Upper lobe of left lung (tissue), 4 donors: ENCODE measurements at regions not wholly inside any gene's neighbourhood (a gene's known extent, or its start where the extent isn't known, plus 50 kb on each side); places are given as distances from the start of the nearest gene placed in this dataset.

Experiments
- POLR2A ChIP-seq, 4 donors: fragments of 450-650 bp; IDR thresholded peaks; one replicate each; pipeline ENCODE4 v1.5.1; 2016 to 2017; ENCODE audit warnings: antibody characterized with exemption in 4 of 4, mild to moderate bottlenecking in 2 of 4
- POLR2AphosphoS5 ChIP-seq, 2 donors: sonication (generic); formaldehyde crosslinking; IDR thresholded peaks; one replicate each; pipeline ENCODE4 v1.5.1; 2017; ENCODE audit warnings: antibody characterized with exemption in 2 of 2
- TF ChIP-seq, protein P1 (sequence below), 6 experiments: fragments of 450-650 bp in 4 of 6; fragments of 200-600 bp in 2 of 6; sonication (generic) in 2 of 6; IDR thresholded peaks; one replicate each; pipeline ENCODE4 v1.5.1; 2016 to 2019; ENCODE audit warnings: antibody characterized with exemption in 6 of 6

DNA sequence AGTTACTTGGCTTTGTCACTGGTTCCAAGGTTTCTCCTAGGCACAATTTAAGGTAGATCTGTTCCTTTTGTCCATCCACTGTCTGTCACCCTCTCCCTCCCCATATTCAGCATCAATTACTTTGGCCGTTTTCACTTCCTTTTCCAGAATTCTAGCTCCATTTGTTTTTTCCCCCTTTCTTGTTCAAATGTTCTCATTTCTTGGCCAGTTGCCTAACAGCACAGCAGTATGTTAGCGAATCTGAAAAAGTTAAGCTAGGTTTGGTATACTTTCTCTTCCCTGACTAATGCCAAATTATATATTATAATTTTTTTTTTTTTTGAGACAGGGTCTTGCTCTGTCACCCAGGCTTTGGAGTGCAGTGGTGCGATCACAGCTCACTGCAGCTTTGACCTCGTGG, 409.1 kb upstream of the TEX13C start:
- TF ChIP-seq, protein P1, sequence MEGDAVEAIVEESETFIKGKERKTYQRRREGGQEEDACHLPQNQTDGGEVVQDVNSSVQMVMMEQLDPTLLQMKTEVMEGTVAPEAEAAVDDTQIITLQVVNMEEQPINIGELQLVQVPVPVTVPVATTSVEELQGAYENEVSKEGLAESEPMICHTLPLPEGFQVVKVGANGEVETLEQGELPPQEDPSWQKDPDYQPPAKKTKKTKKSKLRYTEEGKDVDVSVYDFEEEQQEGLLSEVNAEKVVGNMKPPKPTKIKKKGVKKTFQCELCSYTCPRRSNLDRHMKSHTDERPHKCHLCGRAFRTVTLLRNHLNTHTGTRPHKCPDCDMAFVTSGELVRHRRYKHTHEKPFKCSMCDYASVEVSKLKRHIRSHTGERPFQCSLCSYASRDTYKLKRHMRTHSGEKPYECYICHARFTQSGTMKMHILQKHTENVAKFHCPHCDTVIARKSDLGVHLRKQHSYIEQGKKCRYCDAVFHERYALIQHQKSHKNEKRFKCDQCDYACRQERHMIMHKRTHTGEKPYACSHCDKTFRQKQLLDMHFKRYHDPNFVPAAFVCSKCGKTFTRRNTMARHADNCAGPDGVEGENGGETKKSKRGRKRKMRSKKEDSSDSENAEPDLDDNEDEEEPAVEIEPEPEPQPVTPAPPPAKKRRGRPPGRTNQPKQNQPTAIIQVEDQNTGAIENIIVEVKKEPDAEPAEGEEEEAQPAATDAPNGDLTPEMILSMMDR (IDR thresholded peaks at IDR 0.05) = no peak
- no peak for TF ChIP-seq POLR2A (IDR thresholded peaks at IDR 0.05)
- no peak for TF ChIP-seq POLR2AphosphoS5 (IDR thresholded peaks at IDR 0.05)
